ENCODE measurements at regions not wholly inside any gene's neighbourhood (a gene's known extent, or its start where the extent isn't known, plus 50 kb on each side); places are given as distances from the start of the nearest gene placed in this dataset.
A peak's percentile ranks its signal among the peaks of the same experiment; 100 is the strongest.
"Not testable (repeated sequence)": the region's sequence is repeated elsewhere in the genome, so short reads cannot be mapped to it uniquely, and the experiment has no call there.

DNA sequence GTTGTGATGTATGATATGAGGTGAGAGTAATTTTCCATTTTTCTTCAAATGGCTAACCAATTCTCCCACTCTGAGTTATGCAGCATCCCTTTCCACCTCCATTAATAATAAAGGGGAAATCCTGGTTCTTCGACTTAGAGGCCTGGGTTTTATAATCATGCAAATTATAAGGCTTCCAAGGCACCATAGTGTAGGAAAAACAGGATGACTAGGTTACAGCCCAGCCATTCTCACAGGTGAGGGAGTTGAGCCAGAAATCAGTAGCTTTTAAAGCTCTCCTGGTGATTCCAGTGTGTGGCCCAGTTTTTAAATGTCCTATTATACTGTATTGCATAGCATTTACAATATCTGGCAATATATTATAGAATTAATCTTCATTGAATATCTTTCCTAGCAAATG, 203.1 kb downstream of the ARHGEF9 start:
- H3K27ac ChIP-seq, result no peak overlapping the region
- TF ChIP-seq CTCF (conservative IDR thresholded peaks at IDR 0.05), result no peak

DNA sequence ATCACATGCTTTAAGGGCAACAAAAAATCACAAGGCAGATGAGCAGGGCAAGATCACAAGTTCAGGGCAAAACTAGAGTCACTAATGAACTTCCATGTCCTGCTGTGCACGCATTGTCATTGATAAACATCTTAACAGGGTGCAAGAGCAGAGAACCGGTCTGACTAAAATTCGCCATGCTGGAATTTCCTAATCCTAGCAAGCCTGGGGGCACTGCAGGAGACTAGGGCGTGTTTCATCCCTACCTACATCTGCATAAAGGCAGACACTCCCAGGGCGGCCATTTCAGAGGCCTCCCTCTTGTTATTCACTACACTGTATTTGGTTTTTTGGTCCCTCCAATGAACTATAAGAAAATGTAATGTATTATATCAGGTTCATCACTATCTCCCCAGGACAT, 203.6 kb downstream of the ARHGEF9 start:
- no peak for TF ChIP-seq CTCF (conservative IDR thresholded peaks at IDR 0.05)
- H3K27ac ChIP-seq, result no peak overlapping the region

DNA sequence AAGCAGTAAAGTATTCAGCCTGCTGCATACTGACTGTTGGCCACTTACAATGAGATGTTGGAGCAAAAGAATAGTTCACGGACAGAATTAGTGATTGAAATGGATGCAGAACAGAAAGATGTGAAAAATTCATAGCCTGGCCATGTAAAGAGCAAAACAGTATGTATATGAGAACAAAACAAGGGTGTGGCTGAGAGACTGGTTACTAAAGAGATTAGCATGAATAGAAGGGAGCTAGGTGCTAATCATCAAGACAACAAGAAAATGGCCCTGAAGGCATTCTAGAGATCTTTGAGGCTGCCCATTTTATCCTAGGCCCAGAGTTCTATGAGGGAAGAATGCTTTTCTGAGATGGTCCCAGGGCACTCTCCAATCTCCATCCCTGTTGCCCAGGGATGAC, 208.5 kb downstream of the ARHGEF9 start:
- H3K27ac ChIP-seq, result no peak overlapping the region
- TF ChIP-seq CTCF (conservative IDR thresholded peaks at IDR 0.05), result no peak

- H3K27ac ChIP-seq, result not testable (repeated sequence)
Observed at GRCh38 chrX:63575700-63576099, 209.3 kb downstream of the ARHGEF9 start.

DNA sequence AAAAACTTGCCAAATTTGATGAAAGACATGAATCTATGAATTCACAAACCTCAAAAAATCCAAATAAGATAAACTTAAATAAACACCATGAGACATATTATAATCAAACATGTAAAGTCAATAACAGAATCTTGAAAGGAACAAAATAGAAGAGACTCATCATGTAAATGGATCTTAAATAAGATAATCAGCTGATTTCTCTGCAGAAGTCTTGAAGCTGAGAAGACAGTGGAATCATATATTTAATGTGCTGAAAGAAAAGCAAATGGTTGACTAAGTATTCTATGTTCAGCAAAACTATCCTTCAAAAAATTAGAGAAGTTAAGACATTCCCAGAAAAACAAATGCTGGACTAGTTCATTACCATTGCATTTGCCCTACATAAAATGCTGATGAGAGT, 215.7 kb upstream of the SPIN4 start:
- H3K27ac ChIP-seq, result no peak overlapping the region
- TF ChIP-seq CTCF (conservative IDR thresholded peaks at IDR 0.05), result no peak

DNA sequence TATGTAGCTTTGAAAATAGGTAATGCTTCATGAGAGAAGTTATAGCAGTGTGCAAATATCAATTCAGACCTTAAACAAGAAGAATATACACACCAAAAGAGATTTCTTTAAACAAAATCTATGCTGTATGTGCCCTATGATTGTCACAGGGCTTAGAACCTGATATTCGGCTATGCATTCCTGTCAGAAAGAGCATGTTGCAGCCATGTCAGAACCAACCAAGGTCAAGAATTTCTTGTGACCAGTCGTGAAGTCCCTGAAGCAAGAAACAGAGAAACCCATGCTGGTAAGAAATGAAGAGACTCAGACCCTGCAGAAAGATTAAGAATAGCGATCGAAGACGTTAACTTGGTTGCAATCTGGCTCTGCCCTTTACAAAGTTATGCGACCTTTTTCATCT, 210.3 kb upstream of the SPIN4 start:
- TF ChIP-seq CTCF (conservative IDR thresholded peaks at IDR 0.05), result no peak
- peak overlapping the region; percentile 63 for H3K27ac ChIP-seq

- peak overlapping the region; percentile 63 for H3K27ac ChIP-seq
- no peak for TF ChIP-seq CTCF (conservative IDR thresholded peaks at IDR 0.05)
Observed at GRCh38 chrX:63560601-63561218, 209.6 kb upstream of the SPIN4 start.

DNA sequence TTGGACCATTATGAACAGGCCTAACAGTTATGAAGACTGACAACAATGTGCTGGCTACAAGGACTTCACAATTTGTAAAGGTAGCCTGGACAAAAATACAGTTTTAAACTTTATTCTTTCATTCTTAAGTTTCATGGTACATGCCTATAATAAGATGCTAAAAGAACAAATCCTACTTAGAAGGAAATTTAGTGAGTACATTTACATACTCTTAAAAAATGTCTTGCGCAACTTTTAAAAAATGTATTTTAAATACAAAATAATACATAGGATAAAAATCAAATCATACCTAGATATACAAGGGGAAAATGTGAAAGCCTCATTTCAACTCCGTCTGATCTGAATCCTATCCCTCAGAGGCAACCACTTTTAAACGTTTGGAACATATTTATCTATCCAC, 200.7 kb upstream of the SPIN4 start:
- H3K27ac ChIP-seq, result no peak overlapping the region
- TF ChIP-seq CTCF (conservative IDR thresholded peaks at IDR 0.05), result no peak

All from VCaP (cell line).